ENCODE measurements at regions not wholly inside any gene's neighbourhood (a gene's known extent, or its start where the extent isn't known, plus 50 kb on each side); places are given as distances from the start of the nearest gene placed in this dataset.

- intact Hi-C loops (cut with DNase I; ENCODE audit: low total_unique reads), result no loop called here
- Histone ChIP-seq H3K36me3 (no peaks in the 10 kb centered on the region), H3K27me3 (no peaks in the 10 kb centered on the region), H3K4me3 (no peak overlapping the region), H3K4me1 (peaks cover 3 to 37% (median 33%) of the 10 kb centered on the region in 4 donors), H3K9me3 (no peaks in the 10 kb centered on the region), H3K27ac (no peak overlapping the region)
- DNase-seq, result no peak
- TF ChIP-seq CTCF (IDR thresholded peaks at IDR 0.05), result no peak
Observed at GRCh38 chr9:121562301-121562700, 62.7 kb upstream of the GGTA1 start.

- no peak for TF ChIP-seq CTCF (IDR thresholded peaks at IDR 0.05)
- peaks cover 9 to 37% (median 33%) of the 10 kb centered on the region in 4 donors for H3K4me1 ChIP-seq
- H3K27ac ChIP-seq, result no peak overlapping the region
- no peak for DNase-seq
- no peaks in the 10 kb centered on the region for H3K36me3 ChIP-seq
- H3K9me3 ChIP-seq, result no peaks in the 10 kb centered on the region
- H3K4me3 ChIP-seq, result no peak overlapping the region
- intact Hi-C loops (cut with DNase I; ENCODE audit: low total_unique reads), result no loop called here
- H3K27me3 ChIP-seq, result no peaks in the 10 kb centered on the region
Observed at GRCh38 chr9:121563425-121563824, 63.8 kb upstream of the GGTA1 start.

GRCh38 chr9:121563881-121564460 is 64.3 kb upstream of the GGTA1 start:
- intact Hi-C loops (cut with DNase I; ENCODE audit: low total_unique reads), result no loop called here
- peaks cover 14 to 37% (median 33%) of the 10 kb centered on the region in 4 donors for H3K4me1 ChIP-seq
- H3K4me3 ChIP-seq, result no peak overlapping the region
- H3K27me3 ChIP-seq, result no peaks in the 10 kb centered on the region
- no peaks in the 10 kb centered on the region for H3K9me3 ChIP-seq
- no peak for DNase-seq
- no peaks in the 10 kb centered on the region for H3K36me3 ChIP-seq
- H3K27ac ChIP-seq, result no peak overlapping the region
- TF ChIP-seq CTCF (IDR thresholded peaks at IDR 0.05), result no peak

- intact Hi-C loops (cut with DNase I; ENCODE audit: low total_unique reads), result no loop called here
- H3K9me3 ChIP-seq, result no peaks in the 10 kb centered on the region
- no peak overlapping the region for H3K4me3 ChIP-seq
- no peak for TF ChIP-seq CTCF (IDR thresholded peaks at IDR 0.05)
- H3K27me3 ChIP-seq, result no peaks in the 10 kb centered on the region
- H3K27ac ChIP-seq, result no peak overlapping the region
- peaks cover 16 to 39% (median 36%) of the 10 kb centered on the region in 4 donors for H3K4me1 ChIP-seq
- H3K36me3 ChIP-seq, result no peaks in the 10 kb centered on the region
- no peak for DNase-seq
Observed at GRCh38 chr9:121564504-121565260, 65.0 kb upstream of the GGTA1 start.

GRCh38 chr9:121566481-121567465 is 67.1 kb upstream of the GGTA1 start:
- Histone ChIP-seq H3K4me3 (peak overlapping the region; percentile 43 to 45), H3K27ac (peak overlapping the region; percentile 64 to 87), H3K9me3 (no peaks in the 10 kb centered on the region), H3K36me3 (no peaks in the 10 kb centered on the region), H3K27me3 (no peaks in the 10 kb centered on the region), H3K4me1 (peaks cover 16 to 56% (median 41%) of the 10 kb centered on the region in 4 donors)
- DNase-seq, result peak; percentile 58 to 80
- no peak for TF ChIP-seq CTCF (IDR thresholded peaks at IDR 0.05)
- intact Hi-C loops (cut with DNase I; ENCODE audit: low total_unique reads), result no loop called here
